IMR-90 (cell line): ENCODE measurements at regions not wholly inside any gene's neighbourhood (a gene's known extent, or its start where the extent isn't known, plus 50 kb on each side); places are given as distances from the start of the nearest gene placed in this dataset.
A peak's percentile ranks its signal among the peaks of the same experiment; 100 is the strongest.

Experiments
- ATAC-seq: fragments of 200-7000 bp; cut with Tn5 transposase; 2 replicates; pipeline ENCODE4 v1.9.1; 2020; ENCODE audit warnings: low read depth, mild to moderate bottlenecking, moderate library complexity
- BruUV-seq: library from RNA; stranded (reverse); fragments of 400-500 nt; replicated peaks from 2 replicates; lab custom pipeline; 2021; lab: Mats Ljungman, UMichigan
- CTCF ChIA-PET: fragments of 300-600 bp; formaldehyde crosslinking; extraction: SDS; loops from one replicate; lab custom pipeline; 2021; ENCODE audit warnings: antibody characterized with exemption; lab: Yijun Ruan, JAX
- POLR2A ChIA-PET: fragments of 300-600 bp; sonication (Branson Sonifier 250); formaldehyde crosslinking; loops from one replicate; lab custom pipeline; 2022; ENCODE audit warnings: antibody characterized with exemption; ENCODE audit not compliant: unreplicated experiment; lab: Charles Lee
- DNase-seq: peaks from one replicate; pipeline ENCODE4 v3.0.0; 2013
- H2AFZ ChIP-seq: replicated peaks from 2 replicates; pipeline ENCODE3; 2013; ENCODE audit warnings: low read length, mild to moderate bottlenecking; ENCODE audit not compliant: poor library complexity
- H2AK5ac ChIP-seq: 2 replicates; pipeline ENCODE4 v1.6.1; 2013; ENCODE audit warnings: low read depth, low read length, inconsistent platforms
- H2AK9ac ChIP-seq: replicated peaks from 2 replicates; pipeline ENCODE3; 2013; ENCODE audit warnings: mild to moderate bottlenecking, low read depth, low read length, moderate library complexity; ENCODE audit not compliant: poor library complexity
- H2BK120ac ChIP-seq: 2 replicates; pipeline ENCODE4 v1.6.1; 2013; ENCODE audit warnings: low read depth, low read length, inconsistent platforms
- H2BK15ac ChIP-seq: 3 replicates; pipeline ENCODE4 v1.6.1; 2013; ENCODE audit warnings: low read depth, low read length, inconsistent platforms
- H2BK20ac ChIP-seq: 2 replicates; pipeline ENCODE4 v1.6.1; 2013; ENCODE audit warnings: low read depth, mild to moderate bottlenecking, inconsistent platforms, low read length, moderate library complexity
- H2BK5ac ChIP-seq: 2 replicates; pipeline ENCODE4 v1.6.1; 2013; ENCODE audit warnings: mild to moderate bottlenecking, low read depth, low read length, inconsistent platforms; ENCODE audit not compliant: poor library complexity, severe bottlenecking
- H3K14ac ChIP-seq: replicated peaks from 2 replicates; pipeline ENCODE4 v1.6.1; 2013; ENCODE audit warnings: low read depth, low read length, inconsistent platforms
- H3K18ac ChIP-seq: 2 replicates; pipeline ENCODE4 v1.6.1; 2013; ENCODE audit warnings: low read depth, low read length, control low read depth
- H3K23ac ChIP-seq: 2 replicates; pipeline ENCODE4 v1.6.1; 2013; ENCODE audit warnings: low read depth, low read length, inconsistent platforms
- H3K27ac ChIP-seq: 2 replicates; pipeline ENCODE4 v1.5.1; 2013; ENCODE audit warnings: mild to moderate bottlenecking, control low read depth, low read length; ENCODE audit not compliant: insufficient read depth
- H3K27me3 ChIP-seq: 2 replicates; pipeline ENCODE4 v1.6.1; 2013; ENCODE audit warnings: low read length; ENCODE audit not compliant: control insufficient read depth, insufficient read depth
- H3K36me3 ChIP-seq: 2 replicates; pipeline ENCODE4 v1.6.1; 2013; ENCODE audit warnings: low read length, mixed read lengths; ENCODE audit not compliant: control insufficient read depth, insufficient read depth
- H3K4ac ChIP-seq: 2 replicates; pipeline ENCODE4 v1.6.1; 2013; ENCODE audit warnings: low read depth, low read length, inconsistent platforms
- H3K4me1 ChIP-seq: 2 replicates; pipeline ENCODE4 v1.6.1; 2013; ENCODE audit warnings: low read length, mixed read lengths; ENCODE audit not compliant: control insufficient read depth, insufficient read depth
- H3K4me2 ChIP-seq: 2 replicates; pipeline ENCODE4 v1.6.1; 2013; ENCODE audit warnings: low read depth, mild to moderate bottlenecking, control low read depth, low read length, moderate library complexity
- H3K4me3 ChIP-seq: 2 replicates; pipeline ENCODE4 v1.5.1; 2013; ENCODE audit warnings: low read depth, mild to moderate bottlenecking, control low read depth, low read length, moderate library complexity; ENCODE audit not compliant: insufficient read depth
- H3K56ac ChIP-seq: 2 replicates; pipeline ENCODE4 v1.6.1; 2013; ENCODE audit warnings: low read length, inconsistent platforms; ENCODE audit not compliant: insufficient read depth; ENCODE audit errors: extremely low read depth
- H3K79me1 ChIP-seq, 2 experiments: 2 replicates each; pipeline ENCODE4 v1.6.1; 2013; ENCODE audit warnings: low read length in 2 of 2, inconsistent platforms in 1 of 2, low read depth in 1 of 2
- H3K9ac ChIP-seq: 2 replicates; pipeline ENCODE4 v1.6.1; 2013; ENCODE audit warnings: low read depth, low read length, control low read depth
- H3K9me1 ChIP-seq: 2 replicates; pipeline ENCODE4 v1.6.1; 2013; ENCODE audit warnings: low read length, inconsistent platforms; ENCODE audit not compliant: insufficient read depth
- H3K9me3 ChIP-seq: 2 replicates; pipeline ENCODE4 v1.6.1; 2013; ENCODE audit warnings: low read length; ENCODE audit not compliant: control insufficient read depth, insufficient read depth
- H4K20me1 ChIP-seq: 2 replicates; pipeline ENCODE4 v1.6.1; 2013; ENCODE audit warnings: low read length, inconsistent platforms; ENCODE audit not compliant: insufficient read depth
- H4K5ac ChIP-seq: 2 replicates; pipeline ENCODE4 v1.6.1; 2013; ENCODE audit warnings: mild to moderate bottlenecking, low read depth, low read length, control low read depth
- H4K8ac ChIP-seq, 2 experiments: 2 replicates each; pipeline ENCODE4 v1.6.1; 2013; ENCODE audit warnings: low read depth in 2 of 2, low read length in 2 of 2, control low read depth in 1 of 2, inconsistent platforms in 1 of 2
- H4K91ac ChIP-seq: 2 replicates; pipeline ENCODE4 v1.6.1; 2013; ENCODE audit warnings: low read depth, low read length, inconsistent platforms; ENCODE audit not compliant: insufficient read depth
- BHLHE40 ChIP-seq: fragments of 150-350 bp; IDR thresholded peaks from 2 replicates; pipeline ENCODE4 v1.6.1; 2016; ENCODE audit warnings: mild to moderate bottlenecking, low read depth, low read length
- CEBPB ChIP-seq: IDR thresholded peaks from 2 replicates; pipeline ENCODE4 v1.6.1; 2012; ENCODE audit warnings: low read depth, low read length, improper control_type of control experiment
- CHD1 ChIP-seq: IDR thresholded peaks from 2 replicates; pipeline ENCODE4 v1.6.1; 2012; ENCODE audit warnings: low read depth, low read length, improper control_type of control experiment
- CTCF ChIP-seq: conservative IDR thresholded peaks from 2 replicates; pipeline ENCODE4 v1.5.1; 2012; ENCODE audit warnings: mild to moderate bottlenecking, low read depth, low read length, improper control_type of control experiment
- ELK1 ChIP-seq: fragments of 150-350 bp; IDR thresholded peaks from 2 replicates; pipeline ENCODE4 v1.6.1; 2016; ENCODE audit warnings: low read depth, mild to moderate bottlenecking, low read length, moderate library complexity, borderline replicate concordance
- FOS ChIP-seq: fragments of 150-350 bp; IDR thresholded peaks from 2 replicates; pipeline ENCODE4 v1.6.1; 2016; ENCODE audit warnings: low read depth, low read length
- MAFK ChIP-seq: IDR thresholded peaks from 2 replicates; pipeline ENCODE4 v1.6.1; 2012; ENCODE audit warnings: low read depth, low read length, improper control_type of control experiment
- MAZ ChIP-seq: IDR thresholded peaks from 2 replicates; pipeline ENCODE4 v1.6.1; 2012; ENCODE audit warnings: low read depth, mild to moderate bottlenecking, low read length, improper control_type of control experiment, moderate library complexity, borderline replicate concordance
- MXI1 ChIP-seq: IDR thresholded peaks from 2 replicates; pipeline ENCODE4 v1.6.1; 2012; ENCODE audit warnings: low read depth, mild to moderate bottlenecking, low read length, moderate library complexity, borderline replicate concordance
- NFE2L2 ChIP-seq: fragments of 150-350 bp; IDR thresholded peaks from 2 replicates; pipeline ENCODE4 v1.6.1; 2016; ENCODE audit warnings: low read depth, mild to moderate bottlenecking, low read length
- POLR2A ChIP-seq: IDR thresholded peaks from 2 replicates; pipeline ENCODE4 v1.6.1; 2012; ENCODE audit warnings: mild to moderate bottlenecking, low read depth, low read length
- RAD21 ChIP-seq: IDR thresholded peaks from 2 replicates; pipeline ENCODE4 v1.6.1; 2012; ENCODE audit warnings: low read length, improper control_type of control experiment
- RCOR1 ChIP-seq: IDR thresholded peaks from 2 replicates; pipeline ENCODE4 v1.6.1; 2012; ENCODE audit warnings: mild to moderate bottlenecking, low read length, improper control_type of control experiment; ENCODE audit not compliant: insufficient replicate concordance
- RFX5 ChIP-seq: IDR thresholded peaks from 2 replicates; pipeline ENCODE4 v1.8.0; 2012; ENCODE audit warnings: low read depth, mild to moderate bottlenecking, low read length, moderate library complexity
- SMC3 ChIP-seq: fragments of 150-350 bp; IDR thresholded peaks from 2 replicates; pipeline ENCODE4 v1.6.1; 2016; ENCODE audit warnings: low read depth, mild to moderate bottlenecking, antibody characterized with exemption, low read length, moderate library complexity
- USF2 ChIP-seq: fragments of 150-350 bp; IDR thresholded peaks from 2 replicates; pipeline ENCODE4 v1.6.1; 2017; ENCODE audit warnings: mild to moderate bottlenecking, antibody characterized with exemption, low read length, low read depth
- WGBS, 2 experiments: methylation state at CpG; one replicate each; pipeline versions ENCODE4 v1.1.5 to v1.1.7; 2013; ENCODE audit warnings: missing lambda C conversion rate in 2 of 2; ENCODE audit not compliant: insufficient read length in 1 of 2; ENCODE audit errors: extremely low coverage in 2 of 2; 5-methylcytosine and 5-hydroxymethylcytosine counted together
- dilution Hi-C: fragments of 300-500 bp; cut with HindIII; formaldehyde crosslinking; loops from one replicate; pipeline ENCODE4 v1.14.3; 2018; ENCODE audit warnings: low sequenced_read_pairs; ENCODE audit not compliant: unreplicated experiment
- in situ Hi-C: fragments of 300-500 bp; cut with MboI; formaldehyde crosslinking; loops from 3 replicates; pipeline ENCODE4 v1.14.3; 2019; ENCODE audit warnings: low sequenced_read_pairs, inconsistent platforms, mixed read lengths
- intact Hi-C: fragments of 100-400 bp; cut with micrococcal nuclease; formaldehyde crosslinking; loops from 2 replicates; pipeline ENCODE4 v1.10.0; 2022

- Histone ChIP-seq H2BK120ac (no peak overlapping the region), H4K5ac (no peak overlapping the region), H3K36me3 (no peaks in the 10 kb centered on the region), H3K56ac (no peak overlapping the region), H3K79me1 (no peaks in the 10 kb centered on the region), H2BK15ac (no peak overlapping the region), H2AFZ (peak overlapping the region; percentile 32), H3K9me3 (peaks cover 64% of the 10 kb centered on the region), H3K4ac (no peak overlapping the region), H3K18ac (no peak overlapping the region), H4K8ac (no peak overlapping the region), H3K4me2 (no peak overlapping the region), H2AK9ac (no peak overlapping the region), H3K27me3 (no peaks in the 10 kb centered on the region), H2BK20ac (no peak overlapping the region), H3K4me1 (no peaks in the 10 kb centered on the region), H3K9ac (no peak overlapping the region), H2BK5ac (no peak overlapping the region), H3K4me3 (no peak overlapping the region), H3K14ac (no peak overlapping the region), H2AK5ac (no peak overlapping the region), H3K27ac (no peak overlapping the region), H3K23ac (no peak overlapping the region), H4K91ac (no peak overlapping the region), H3K9me1 (no peaks in the 10 kb centered on the region), H4K20me1 (no peaks in the 10 kb centered on the region)
- no peak for ATAC-seq
- in situ Hi-C loops, result no loop called here
- TF ChIP-seq FOS, result no peak
- TF ChIP-seq POLR2A, result no peak
- no peak for TF ChIP-seq RCOR1
- TF ChIP-seq MXI1, result no peak
- TF ChIP-seq MAZ, result no peak
- TF ChIP-seq CHD1, result no peak
- TF ChIP-seq RFX5, result no peak
- no peak for TF ChIP-seq ELK1
- no peak for TF ChIP-seq CEBPB
- no peak for TF ChIP-seq SMC3
- TF ChIP-seq BHLHE40, result no peak
- no peak for TF ChIP-seq NFE2L2
- no peak for TF ChIP-seq RAD21
- TF ChIP-seq USF2, result no peak
- no peak for TF ChIP-seq MAFK
- no peak for TF ChIP-seq CTCF
- dilution Hi-C loops, result no loop called here
- intact Hi-C loops, result no loop called here
- DNase-seq, result no peak
- 0% methylated on average over 2 of the region's 11 CpGs; no CpG with 5 or more reads in 1 of the 2 experiments for WGBS, 2 experiments
- ChIA-PET CTCF (no interaction called here), POLR2A (no interaction called here)
- no TSS peak for BruUV-seq
Measured at GRCh38 chr13:112182251-112182650, 115.3 kb downstream of the SOX1 start.
